DOHH2 (cell line): ENCODE measurements at regions not wholly inside any gene's neighbourhood (a gene's known extent, or its start where the extent isn't known, plus 50 kb on each side); places are given as distances from the start of the nearest gene placed in this dataset.
"Not testable (repeated sequence)": the region's sequence is repeated elsewhere in the genome, so short reads cannot be mapped to it uniquely, and the experiment has no call there.

Source experiments
- H3F3A ChIP-seq: fragments of 200-600 bp; sonication (generic), shearing (Covaris generic); 2 replicates; pipeline ENCODE4 v1.6.0; 2016; ENCODE audit warnings: antibody characterized with exemption, mild to moderate bottlenecking; ENCODE audit not compliant: control insufficient read depth, insufficient read depth
- H3K27ac ChIP-seq: fragments of 200-600 bp; sonication (generic); 2 replicates; pipeline ENCODE4 v1.5.1; 2014; ENCODE audit warnings: low read depth, mild to moderate bottlenecking, low read length, moderate library complexity
- H3K27me3 ChIP-seq: fragments of 200-600 bp; sonication (generic); 2 replicates; pipeline ENCODE4 v1.6.1; 2014; ENCODE audit warnings: mild to moderate bottlenecking, low read length, mixed read lengths; ENCODE audit not compliant: control insufficient read depth
- H3K36me3 ChIP-seq: fragments of 200-600 bp; sonication (generic); 2 replicates; pipeline ENCODE4 v1.6.1; 2014; ENCODE audit warnings: mild to moderate bottlenecking, low read length, moderate library complexity, mixed read lengths; ENCODE audit not compliant: control insufficient read depth
- H3K4me1 ChIP-seq: fragments of 200-600 bp; sonication (generic); 2 replicates; pipeline ENCODE4 v1.6.1; 2014; ENCODE audit warnings: mild to moderate bottlenecking, low read length, mixed read lengths; ENCODE audit not compliant: control insufficient read depth
- H3K4me2 ChIP-seq: fragments of 200-600 bp; sonication (generic); 2 replicates; pipeline ENCODE4 v1.6.0; 2014; ENCODE audit warnings: mild to moderate bottlenecking, low read length, moderate library complexity
- H3K4me3 ChIP-seq: fragments of 200-600 bp; sonication (generic); 2 replicates; pipeline ENCODE4 v1.5.1; 2014; ENCODE audit warnings: mild to moderate bottlenecking, low read length, mixed read lengths
- H3K79me2 ChIP-seq: fragments of 200-600 bp; sonication (generic); 2 replicates; pipeline ENCODE4 v1.6.1; 2014; ENCODE audit warnings: mild to moderate bottlenecking, low read length, mixed read lengths; ENCODE audit not compliant: control insufficient read depth
- H3K9me2 ChIP-seq: fragments of 200-600 bp; sonication (generic); replicated peaks from 2 replicates; pipeline ENCODE4 v1.6.1; 2014; ENCODE audit warnings: mild to moderate bottlenecking, low read length, mixed read lengths; ENCODE audit not compliant: control insufficient read depth
- H3K9me3 ChIP-seq: fragments of 200-600 bp; sonication (generic); 2 replicates; pipeline ENCODE4 v1.6.1; 2014; ENCODE audit warnings: antibody characterized with exemption, low read length, mixed read lengths; ENCODE audit not compliant: control insufficient read depth, insufficient read depth
- H4K20me1 ChIP-seq: fragments of 200-600 bp; sonication (generic); 2 replicates; pipeline ENCODE4 v1.6.0; 2014; ENCODE audit warnings: low read depth, mild to moderate bottlenecking, antibody characterized with exemption, low read length, moderate library complexity; ENCODE audit not compliant: control insufficient read depth, insufficient read depth
- CTCF ChIP-seq: fragments of 200-600 bp; sonication (generic); IDR thresholded peaks from one replicate; pipeline ENCODE4 v1.5.1; 2014; ENCODE audit warnings: antibody characterized with exemption, mild to moderate bottlenecking, low read depth, low read length; ENCODE audit not compliant: poor library complexity, severe bottlenecking
- EZH2phosphoT487 ChIP-seq: fragments of 200-600 bp; sonication (generic); IDR thresholded peaks from 2 replicates; pipeline ENCODE4 v1.6.1; 2017; ENCODE audit warnings: borderline replicate concordance, mild to moderate bottlenecking, antibody characterized with exemption, low read length, moderate library complexity, mixed read lengths

DNA sequence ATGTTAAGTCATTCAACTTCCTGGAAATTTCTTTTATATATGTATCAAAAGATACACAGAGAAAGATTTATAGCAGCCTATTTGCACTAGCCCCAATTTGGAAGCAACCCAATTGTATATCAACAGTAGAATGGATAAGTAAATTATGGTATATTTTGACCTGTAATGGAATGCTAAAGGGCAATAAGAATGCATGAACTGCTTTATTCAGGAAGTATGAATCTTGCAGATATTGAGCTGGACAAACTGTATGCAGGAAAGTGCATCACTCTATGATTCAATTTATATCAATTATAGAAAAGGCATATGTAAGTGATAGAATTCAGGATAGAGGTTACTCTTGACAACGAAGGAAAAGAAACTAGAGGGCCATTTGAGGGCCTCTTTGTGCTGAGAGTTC, 913.1 kb upstream of the FBXO33 start:
- no peak overlapping the region for H3K4me3 ChIP-seq
- no peaks in the 10 kb centered on the region for H3K9me3 ChIP-seq
- H3F3A ChIP-seq: no peaks in the 10 kb centered on the region
- H3K9me2 ChIP-seq: no peaks in the 10 kb centered on the region
- H3K4me2 ChIP-seq: no peak overlapping the region
- H3K36me3 ChIP-seq: no peaks in the 10 kb centered on the region
- H3K79me2 ChIP-seq: no peaks in the 10 kb centered on the region
- no peak for TF ChIP-seq EZH2phosphoT487
- no peak for TF ChIP-seq CTCF
- H4K20me1 ChIP-seq: no peaks in the 10 kb centered on the region
- H3K4me1 ChIP-seq: no peaks in the 10 kb centered on the region
- H3K27me3 ChIP-seq: no peaks in the 10 kb centered on the region
- H3K27ac ChIP-seq: no peak overlapping the region

DNA sequence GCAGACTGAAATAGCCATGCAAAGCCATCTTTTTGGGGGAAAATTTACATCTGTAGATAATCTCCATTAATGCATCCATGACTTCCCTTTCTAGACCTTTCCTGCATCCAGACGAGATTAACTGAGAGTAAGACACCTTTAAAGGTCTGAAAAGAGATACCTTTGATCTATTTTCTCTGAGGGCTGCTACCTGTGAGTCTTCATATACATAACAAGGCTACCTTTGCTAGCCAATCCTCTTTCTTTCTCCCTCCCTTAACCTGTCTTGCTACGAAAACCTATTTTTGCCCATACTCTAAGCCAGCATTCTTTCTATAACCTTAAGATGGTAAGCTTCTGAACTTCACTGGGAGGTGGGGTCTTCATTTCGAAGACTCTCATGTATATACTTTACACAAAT, 908.5 kb upstream of the FBXO33 start:
- H3K27me3 ChIP-seq: no peaks in the 10 kb centered on the region
- no peaks in the 10 kb centered on the region for H3F3A ChIP-seq
- no peaks in the 10 kb centered on the region for H4K20me1 ChIP-seq
- no peak overlapping the region for H3K4me3 ChIP-seq
- no peak overlapping the region for H3K4me2 ChIP-seq
- H3K4me1 ChIP-seq: no peaks in the 10 kb centered on the region
- no peak for TF ChIP-seq CTCF
- no peak for TF ChIP-seq EZH2phosphoT487
- H3K9me2 ChIP-seq: no peaks in the 10 kb centered on the region
- no peak overlapping the region for H3K27ac ChIP-seq
- no peaks in the 10 kb centered on the region for H3K79me2 ChIP-seq
- H3K36me3 ChIP-seq: no peaks in the 10 kb centered on the region
- no peaks in the 10 kb centered on the region for H3K9me3 ChIP-seq

- Histone ChIP-seq H3K27ac (no peak overlapping the region), H3K9me3 (no peaks in the 10 kb centered on the region), H3K4me2 (no peak overlapping the region), H3F3A (no peaks in the 10 kb centered on the region), H3K9me2 (no peaks in the 10 kb centered on the region), H3K36me3 (no peaks in the 10 kb centered on the region), H3K4me1 (no peaks in the 10 kb centered on the region), H3K27me3 (no peaks in the 10 kb centered on the region), H3K79me2 (no peaks in the 10 kb centered on the region), H4K20me1 (no peaks in the 10 kb centered on the region), H3K4me3 (no peak overlapping the region)
- TF ChIP-seq EZH2phosphoT487: no peak
- TF ChIP-seq CTCF: no peak
These were observed 904.6 kb upstream of the FBXO33 start for GRCh38 chr14:40336846-40337245.

DNA sequence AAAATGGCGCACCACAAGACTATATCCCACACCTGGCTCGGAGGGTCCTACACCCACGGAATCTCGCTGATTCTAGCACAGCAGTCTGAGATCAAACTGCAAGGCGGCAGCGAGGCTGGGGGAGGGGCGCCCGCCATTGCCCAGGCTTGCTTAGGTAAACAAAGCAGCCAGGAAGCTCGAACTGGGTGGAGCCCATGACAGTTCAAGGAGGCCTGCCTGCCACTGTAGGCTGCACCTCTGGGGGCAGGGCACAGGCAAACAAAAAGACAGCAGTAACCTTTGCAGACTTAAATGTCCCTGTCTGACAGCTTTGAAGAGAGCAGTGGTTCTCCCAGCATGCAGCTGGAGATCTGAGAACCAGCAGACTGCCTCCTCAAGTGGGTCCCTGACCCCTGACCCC, 894.3 kb upstream of the FBXO33 start:
- not testable (repeated sequence) for H3K27ac ChIP-seq, H3K9me3 ChIP-seq, H3K4me3 ChIP-seq, H3K4me1 ChIP-seq, H3F3A ChIP-seq, H3K4me2 ChIP-seq, H4K20me1 ChIP-seq, H3K27me3 ChIP-seq, H3K9me2 ChIP-seq, H3K36me3 ChIP-seq, H3K79me2 ChIP-seq
